HG03159 (cell line): ENCODE measurements at regions not wholly inside any gene's neighbourhood (a gene's known extent, or its start where the extent isn't known, plus 50 kb on each side); places are given as distances from the start of the nearest gene placed in this dataset.

ENCODE experiments used
- ATAC-seq: cut with Tn5 transposase; IDR thresholded peaks from one replicate; pipeline ENCODE4 v1.9.1; 2021; ENCODE audit warnings: mild to moderate bottlenecking, moderate library complexity; ENCODE audit not compliant: unreplicated experiment

- no peak for ATAC-seq
Measured at GRCh38 chr15:26378304-26378703, 394.6 kb downstream of the GABRB3 start.

GRCh38 chr15:26376243-26376642 is 396.6 kb downstream of the GABRB3 start:
- ATAC-seq: no peak

- no peak for ATAC-seq
Measured at GRCh38 chr15:26374806-26375205, 398.1 kb downstream of the GABRB3 start.

- ATAC-seq: no peak
Measured at GRCh38 chr15:26372706-26373105, 400.2 kb downstream of the GABRB3 start.

DNA sequence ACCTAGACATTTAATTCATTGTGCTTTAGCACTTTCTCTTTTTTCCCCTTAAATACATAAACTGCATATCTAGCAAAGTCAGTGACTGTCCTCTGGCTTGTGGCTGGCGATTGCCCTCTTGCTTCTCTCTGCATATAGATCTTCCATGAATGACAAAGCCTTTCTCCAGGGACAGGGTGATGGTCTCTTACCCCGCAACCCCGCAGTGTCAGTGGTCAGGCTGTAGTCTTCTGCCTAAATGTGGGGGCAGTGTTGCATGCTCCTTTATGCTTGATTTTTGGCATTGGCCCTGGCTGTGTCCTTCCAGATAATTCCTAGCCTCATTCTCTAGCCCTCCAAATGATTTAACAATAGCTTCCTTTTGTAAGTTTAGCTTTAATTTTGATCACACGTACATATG is 407.8 kb downstream of the GABRB3 start:
- ATAC-seq: no peak

GRCh38 chr15:26359855-26360254 is 413.0 kb downstream of the GABRB3 start:
- ATAC-seq: no peak

DNA sequence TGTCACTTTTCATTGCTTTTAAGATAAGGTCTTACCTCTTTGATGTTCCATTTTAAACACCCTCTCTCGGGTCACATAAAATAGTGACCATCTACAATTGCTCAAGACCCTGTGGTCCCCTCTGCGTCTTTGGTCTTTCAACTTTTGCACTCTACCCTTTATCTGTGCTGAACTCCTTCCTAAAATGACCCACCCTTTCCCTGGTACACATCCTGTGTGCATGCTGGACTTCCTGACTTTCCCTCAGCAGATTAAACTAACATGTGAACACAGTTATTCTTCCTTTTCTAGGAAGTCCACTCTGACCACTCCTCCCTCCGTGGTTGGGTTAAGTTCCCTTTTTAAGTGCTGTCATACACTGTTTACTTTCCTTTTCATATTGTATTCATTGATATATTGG is 414.2 kb downstream of the GABRB3 start:
- no peak for ATAC-seq

DNA sequence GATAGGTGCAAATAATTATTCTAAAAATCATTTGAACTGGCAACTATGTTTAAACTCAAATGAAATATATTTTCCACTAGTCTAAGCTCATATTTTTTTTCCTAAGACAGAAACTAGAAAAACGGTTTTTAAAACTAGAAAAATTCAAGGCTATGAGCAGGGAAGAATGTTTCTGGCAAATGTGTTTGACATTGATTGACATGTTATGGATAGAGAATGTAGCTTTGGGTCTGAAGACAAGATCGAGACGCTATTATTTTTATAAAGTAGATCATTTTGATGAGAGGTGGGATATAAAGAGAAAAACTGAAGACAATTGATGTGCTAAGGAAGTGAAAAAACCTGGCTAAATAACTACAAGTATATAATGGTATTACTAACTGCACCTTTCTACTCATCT is 415.2 kb downstream of the GABRB3 start:
- ATAC-seq: no peak

GRCh38 chr15:26355472-26356074 is 417.3 kb downstream of the GABRB3 start:
- no peak for ATAC-seq

- ATAC-seq: no peak
Measured at GRCh38 chr15:26352909-26353308, 420.0 kb downstream of the GABRB3 start.

DNA sequence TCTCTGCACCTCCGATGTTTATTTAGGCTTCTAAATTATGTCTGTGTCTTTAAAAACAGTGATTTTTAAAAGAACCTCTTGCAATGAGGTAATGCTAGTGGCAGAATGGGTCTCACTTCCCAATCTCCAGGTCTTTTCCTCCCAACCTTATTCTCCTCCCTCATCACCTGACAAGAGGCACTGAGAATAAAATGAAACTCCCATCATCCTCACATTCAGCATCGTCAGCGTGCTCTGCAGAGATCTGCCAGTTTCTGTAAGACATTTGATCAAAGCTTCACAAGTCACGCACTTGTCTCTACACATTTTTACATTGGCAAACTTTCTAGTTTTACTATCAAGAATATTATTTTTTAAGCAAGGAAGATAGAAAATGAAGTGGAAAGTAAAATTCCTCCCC is 420.5 kb downstream of the GABRB3 start:
- ATAC-seq: no peak

GRCh38 chr15:26325495-26325894 is 447.4 kb downstream of the GABRB3 start:
- no peak for ATAC-seq

GRCh38 chr15:26323566-26323965 is 449.3 kb downstream of the GABRB3 start:
- no peak for ATAC-seq

DNA sequence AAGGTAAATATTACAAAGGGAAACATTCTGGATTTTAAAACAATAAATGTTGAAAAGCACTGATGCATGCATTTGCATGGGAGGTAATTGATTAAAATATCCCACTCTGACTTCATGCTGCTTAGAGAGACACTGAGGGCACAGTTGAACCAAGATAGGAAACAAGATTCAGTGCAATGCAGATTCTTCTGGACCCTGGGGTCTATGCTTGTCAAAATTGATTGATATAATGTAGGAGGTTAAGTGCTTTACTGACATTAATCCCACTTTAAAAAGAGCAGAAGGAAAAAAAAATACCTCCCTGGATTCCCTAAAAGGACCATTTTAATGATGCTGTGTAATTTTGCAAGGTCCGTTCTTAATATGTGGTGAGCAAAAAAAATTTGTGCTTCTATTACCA is 454.2 kb downstream of the GABRB3 start:
- no peak for ATAC-seq

DNA sequence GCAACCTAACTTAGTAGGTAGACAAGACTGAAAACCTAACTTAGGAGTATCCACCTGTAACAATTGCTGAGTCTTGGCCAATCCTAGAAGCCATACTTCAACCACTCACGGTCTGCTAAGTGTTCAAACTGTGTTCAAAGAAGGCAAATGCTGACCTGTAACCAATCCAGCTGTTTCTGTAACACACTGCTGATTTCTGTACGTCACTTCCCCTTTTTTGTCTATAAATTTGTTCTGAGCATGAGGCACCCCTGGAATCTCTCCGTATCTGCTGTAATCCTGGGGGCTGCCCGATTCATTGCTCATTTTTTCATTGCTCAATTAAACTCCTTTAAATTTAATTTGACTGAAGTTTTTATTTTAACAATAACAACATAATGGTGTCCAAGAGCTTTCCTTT is 451.4 kb upstream of the ATP10A start:
- no peak for ATAC-seq

GRCh38 chr15:26311710-26312236 is 448.6 kb upstream of the ATP10A start:
- ATAC-seq: no peak

DNA sequence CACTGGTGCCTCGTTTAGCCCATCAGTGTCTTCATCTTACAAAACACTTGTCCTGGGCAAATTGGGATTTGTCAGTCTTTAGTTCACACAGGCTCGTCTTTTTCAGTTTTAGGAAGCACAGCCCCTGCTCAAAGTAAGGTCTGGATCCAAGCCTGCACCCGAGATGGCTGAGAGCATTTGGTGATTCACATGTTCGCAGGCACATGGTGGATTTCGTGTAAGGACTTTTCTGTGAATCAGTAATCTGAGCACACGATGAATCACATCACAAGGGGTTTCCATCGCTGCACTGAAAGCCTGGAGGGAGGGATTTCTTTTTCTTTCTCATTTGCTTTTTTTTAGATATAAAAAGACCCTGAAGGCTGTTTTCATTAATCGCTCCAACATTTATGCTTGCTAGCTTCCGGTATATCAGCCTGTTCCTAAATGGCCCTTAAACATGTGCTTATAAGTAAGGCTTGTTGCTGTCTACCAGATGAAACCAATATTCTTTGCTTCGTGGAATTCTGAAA is 435.6 kb upstream of the ATP10A start:
- ATAC-seq: no peak

DNA sequence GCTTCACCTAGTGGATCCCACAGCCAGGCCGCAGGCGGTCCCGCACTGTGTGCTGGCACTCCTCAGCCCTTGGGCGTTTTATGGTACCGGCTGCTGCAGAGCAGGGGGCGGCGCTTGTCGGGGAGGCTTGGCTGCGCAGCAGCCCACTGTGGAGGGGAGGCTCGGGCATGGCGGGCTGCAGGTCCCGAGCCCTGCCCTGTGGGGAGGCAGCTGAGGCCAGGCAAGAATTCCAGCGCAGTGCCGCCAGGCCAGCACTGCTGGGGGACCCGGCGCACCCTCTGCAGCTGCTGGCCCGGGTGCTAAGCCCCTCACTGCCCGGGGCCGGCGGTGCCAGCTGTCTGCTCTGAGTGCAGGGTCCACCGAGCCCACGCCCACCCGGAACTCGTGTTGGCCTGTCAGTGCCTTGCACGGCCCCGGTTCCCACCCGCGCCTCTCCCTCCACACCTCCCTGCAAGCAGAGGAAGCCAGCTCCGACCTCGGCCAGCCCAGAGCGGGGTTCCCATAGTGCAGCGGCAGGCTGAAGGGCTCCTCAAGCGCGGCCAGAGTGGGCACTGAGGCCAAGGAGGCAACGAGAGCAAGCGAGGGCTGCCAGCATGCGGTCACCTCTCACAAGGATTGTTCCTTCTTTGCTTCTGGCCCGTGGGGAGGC is 435.0 kb upstream of the ATP10A start:
- no peak for ATAC-seq

DNA sequence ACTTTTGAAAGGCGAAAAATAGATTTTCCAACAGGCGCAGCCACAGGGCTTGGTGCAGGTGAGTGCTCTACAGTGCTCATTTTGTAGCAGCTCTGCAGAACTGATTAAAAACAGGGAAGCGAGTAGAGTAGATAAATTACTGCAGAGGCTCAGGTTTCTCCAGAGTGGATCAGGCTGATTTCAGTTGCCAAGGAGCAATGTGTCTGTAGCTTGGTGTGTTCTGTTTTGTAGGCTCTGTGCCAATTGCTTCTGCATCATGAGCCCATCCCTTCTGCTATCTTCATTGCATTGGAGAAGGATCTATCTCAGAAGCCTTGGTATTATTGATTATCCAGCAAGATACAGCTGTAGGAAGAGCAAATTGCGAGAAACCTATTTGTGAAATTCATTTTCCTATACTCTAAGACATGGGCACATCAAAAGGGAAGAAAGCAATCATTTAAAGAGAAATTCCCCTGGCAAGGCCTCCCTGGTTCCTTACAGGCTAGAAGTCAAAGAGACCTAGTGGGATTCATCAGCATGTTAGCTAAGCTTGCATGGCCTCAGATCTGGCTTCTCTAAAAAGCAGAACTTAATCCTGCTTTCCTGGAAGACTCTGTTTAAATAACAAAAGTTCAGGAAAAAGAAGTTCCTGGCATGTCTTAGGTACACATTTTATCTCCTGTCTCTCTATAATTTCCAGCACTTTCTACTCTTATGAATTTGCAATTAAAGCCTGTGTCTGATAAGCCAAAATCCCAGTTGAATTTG is 432.4 kb upstream of the ATP10A start:
- no peak for ATAC-seq

DNA sequence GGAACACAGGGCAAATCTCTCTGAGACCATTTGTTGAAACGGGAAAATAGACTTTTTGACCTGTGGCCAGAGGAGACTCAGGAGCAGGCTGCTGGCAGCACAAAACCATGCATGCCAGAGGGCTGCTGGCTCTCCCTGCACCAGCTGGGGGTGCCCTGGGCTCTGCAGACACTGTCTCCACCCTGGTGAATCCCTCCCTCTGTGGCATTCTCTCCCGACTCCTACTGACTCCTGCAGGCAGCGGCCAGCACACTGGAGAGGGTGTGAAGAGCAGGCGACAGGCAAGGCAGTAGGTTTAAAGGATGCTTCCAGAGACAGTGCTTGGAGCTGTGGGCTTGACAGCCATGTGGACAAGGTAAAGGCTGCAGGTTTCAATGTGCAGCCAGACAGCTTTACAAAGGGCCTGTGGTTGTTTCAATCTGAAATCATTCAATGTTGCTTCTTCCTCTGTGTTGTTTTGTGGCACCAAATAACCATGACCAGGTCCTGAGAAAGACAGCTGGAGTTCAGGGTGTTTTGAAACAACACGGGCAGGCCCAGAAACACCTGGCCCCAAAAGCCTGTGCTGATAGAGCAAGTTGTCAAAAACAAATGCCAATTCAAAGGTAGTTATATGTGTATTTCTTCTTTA is 431.0 kb upstream of the ATP10A start:
- ATAC-seq: no peak

- ATAC-seq: no peak
Measured at GRCh38 chr15:26287381-26287780, 424.3 kb upstream of the ATP10A start.
